SH-SY5Y (cell line): ENCODE measurements at regions not wholly inside any gene's neighbourhood (a gene's known extent, or its start where the extent isn't known, plus 50 kb on each side); places are given as distances from the start of the nearest gene placed in this dataset.

Source experiments
- GATA2 ChIP-seq: IDR thresholded peaks from 2 replicates; pipeline ENCODE4 v1.6.1; 2011; ENCODE audit warnings: mild to moderate bottlenecking, low read depth, low read length
- GATA3 ChIP-seq: IDR thresholded peaks from 2 replicates; pipeline ENCODE4 v1.6.1; 2011; ENCODE audit warnings: low read depth, mild to moderate bottlenecking, low read length, moderate library complexity

- TF ChIP-seq GATA2 (no peak), GATA3 (no peak)
These were observed 209.5 kb downstream of the SATB1 start for GRCh38 chr3:18215639-18216038.
